Fibroblast of skin of abdomen (primary cell): ENCODE measurements at regions not wholly inside any gene's neighbourhood (a gene's known extent, or its start where the extent isn't known, plus 50 kb on each side); places are given as distances from the start of the nearest gene placed in this dataset.

Experiments
- DNase-seq: peaks from one replicate; pipeline ENCODE4 v3.0.0-alpha.2; 2013

DNA sequence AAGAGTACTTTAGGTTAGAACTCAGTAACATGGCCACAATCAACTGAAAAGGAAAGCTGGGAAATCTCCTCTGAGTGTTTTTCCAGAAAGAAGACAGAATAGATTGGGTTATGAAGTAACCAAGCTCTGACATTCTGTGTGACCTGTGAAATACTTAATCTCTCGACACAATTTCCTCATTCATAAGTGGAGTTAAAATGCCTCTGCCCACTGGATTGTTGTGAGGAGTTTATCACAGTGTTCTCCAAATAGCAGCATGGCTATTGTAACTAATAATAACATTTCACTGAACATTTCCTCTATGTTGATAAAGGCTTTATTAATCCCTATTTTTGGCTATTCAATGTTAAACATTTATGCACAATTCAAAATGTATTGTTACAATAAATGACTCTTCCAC lies 311.0 kb downstream of the GABRB2 start:
- DNase-seq, result no peak

- no peak for DNase-seq
These were observed 313.0 kb downstream of the GABRB2 start for GRCh38 chr5:161233553-161233952.

DNA sequence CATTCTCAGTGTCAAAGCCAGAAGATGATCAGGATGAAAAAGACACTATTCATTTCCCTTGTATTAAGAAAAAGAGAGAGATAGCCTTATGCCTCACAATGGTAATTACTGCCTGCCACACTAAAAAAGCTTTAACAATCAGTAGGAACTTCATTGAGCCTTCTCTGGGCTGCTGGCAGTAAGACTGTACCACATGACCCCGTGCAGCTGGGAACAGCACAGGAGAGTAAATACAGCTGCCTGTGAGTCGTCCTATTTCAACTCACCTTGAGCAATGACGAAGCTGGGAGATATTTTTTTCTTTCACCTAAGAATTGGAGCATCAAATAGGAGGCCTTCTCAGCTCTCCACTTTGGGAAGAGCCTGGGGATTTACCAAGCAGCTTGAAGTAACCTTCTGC lies 316.3 kb downstream of the GABRB2 start:
- no peak for DNase-seq

- DNase-seq, result no peak
These were observed 326.7 kb downstream of the GABRB2 start for GRCh38 chr5:161219816-161220215.

GRCh38 chr5:161216877-161217276 lies 329.6 kb downstream of the GABRB2 start:
- DNase-seq, result no peak

GRCh38 chr5:161212123-161212712 lies 334.3 kb downstream of the GABRB2 start:
- no peak for DNase-seq

GRCh38 chr5:161201558-161201957 lies 345.0 kb downstream of the GABRB2 start:
- DNase-seq, result no peak

DNA sequence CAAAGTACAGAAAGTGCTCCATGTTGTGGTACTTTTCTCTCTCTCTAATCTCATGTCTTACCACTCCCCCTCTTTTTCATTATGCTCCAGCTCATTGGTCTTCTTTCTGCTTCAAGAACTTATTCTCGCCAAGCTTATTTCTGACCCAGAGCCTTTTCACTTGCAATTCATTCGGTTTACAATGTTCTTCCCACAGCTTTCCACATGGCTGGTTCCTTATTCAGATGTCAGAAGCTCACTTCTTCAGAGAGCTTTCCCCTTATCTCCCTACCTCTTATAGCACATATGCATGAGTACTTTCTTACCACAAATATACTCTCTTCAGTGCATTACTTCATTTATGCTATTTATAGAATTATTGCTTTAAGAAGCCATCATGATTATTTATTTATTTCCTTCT lies 338.8 kb upstream of the ATP10B start:
- DNase-seq, result no peak

- DNase-seq, result peak; percentile 42
These were observed 338.1 kb upstream of the ATP10B start for GRCh38 chr5:161190086-161190485.

- DNase-seq, result no peak
These were observed 337.4 kb upstream of the ATP10B start for GRCh38 chr5:161189452-161189851.

DNA sequence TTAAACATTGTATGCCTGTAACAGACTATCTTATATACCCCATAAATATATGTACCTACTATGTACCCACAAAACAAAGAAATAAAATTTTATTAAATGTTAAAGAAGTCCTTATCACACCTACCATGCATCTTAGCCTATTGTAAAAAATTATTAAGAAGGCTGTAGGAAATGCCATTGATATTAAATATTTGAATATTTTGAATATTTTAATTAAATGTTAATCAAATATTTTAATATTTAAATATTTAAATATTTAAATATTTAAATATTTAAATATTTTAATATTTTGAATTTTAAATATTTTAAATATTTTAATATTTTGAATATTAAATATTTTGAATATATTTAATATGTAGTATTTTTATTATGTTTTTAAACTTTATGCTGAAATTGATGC lies 331.5 kb upstream of the ATP10B start:
- no peak for DNase-seq

DNA sequence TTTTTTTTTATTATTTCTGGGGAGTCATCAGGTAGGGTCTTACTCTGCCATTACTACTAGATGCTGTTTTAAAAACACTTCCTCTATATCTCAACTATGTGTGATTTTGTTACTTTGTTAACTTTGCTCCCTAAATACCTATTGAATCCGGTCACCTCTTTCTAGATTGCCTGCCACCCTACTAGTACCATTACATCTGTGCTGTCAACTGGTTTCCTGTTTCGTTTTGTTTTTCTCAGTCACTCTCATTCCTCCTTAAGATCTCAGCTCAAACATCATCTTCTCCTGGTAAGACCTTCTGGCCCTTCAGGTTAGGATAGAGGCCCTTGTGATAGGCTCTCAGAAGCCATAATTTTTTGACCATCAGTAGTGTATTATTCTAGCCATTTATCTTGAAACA lies 324.2 kb upstream of the ATP10B start:
- DNase-seq, result no peak

DNA sequence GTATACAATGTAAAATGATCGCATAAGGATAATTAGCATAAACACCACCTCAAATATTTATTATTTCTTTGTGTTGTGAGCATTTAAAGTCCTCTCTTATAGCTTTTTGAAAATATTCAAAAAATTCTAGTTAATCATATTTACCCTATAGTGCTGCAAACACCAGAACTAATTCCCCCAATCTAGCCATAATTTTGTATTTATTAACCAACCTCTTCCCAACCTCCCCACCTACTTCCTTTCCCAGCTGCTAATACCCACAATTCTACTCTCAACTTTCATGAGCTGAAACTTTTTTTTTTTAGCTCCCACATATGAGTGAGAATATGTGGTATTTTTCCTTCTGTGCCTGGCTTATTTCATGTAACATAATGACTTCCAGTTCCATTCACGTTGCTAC lies 317.8 kb upstream of the ATP10B start:
- DNase-seq, result no peak

GRCh38 chr5:161167016-161167767 lies 315.2 kb upstream of the ATP10B start:
- no peak for DNase-seq

DNA sequence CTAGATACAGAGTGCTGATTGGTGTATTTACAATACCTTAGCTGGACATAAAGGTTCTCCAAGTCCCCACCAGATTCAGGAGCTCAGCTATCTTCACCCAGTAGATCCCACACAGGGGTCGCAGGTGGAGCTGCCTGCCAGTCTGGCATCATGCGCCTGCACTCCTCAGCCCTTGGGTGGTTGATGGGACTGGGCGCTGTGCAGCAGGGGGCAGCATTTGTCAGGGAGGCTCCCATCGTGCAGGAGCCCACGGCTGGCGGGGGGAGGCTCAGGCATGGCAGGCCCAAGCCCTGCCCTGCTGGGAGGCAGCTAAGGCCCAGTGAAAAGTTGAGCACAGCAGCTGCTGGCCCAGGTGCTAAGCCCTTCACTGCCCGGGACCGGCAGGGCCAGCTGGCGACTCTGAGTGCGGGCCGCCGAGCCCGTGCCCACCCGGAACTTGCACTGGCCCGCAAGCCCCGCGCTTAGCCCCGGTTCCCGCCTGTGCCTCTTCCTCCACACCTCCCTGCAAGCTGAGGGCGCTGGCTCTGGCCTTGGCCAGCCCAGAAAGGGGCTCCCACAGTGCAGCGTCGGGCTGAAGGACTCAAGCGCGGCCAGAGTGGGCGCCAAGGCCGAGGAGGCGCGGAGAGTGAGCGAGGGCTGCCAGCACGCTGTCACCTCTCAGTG lies 314.1 kb upstream of the ATP10B start:
- no peak for DNase-seq

GRCh38 chr5:161157925-161158324 lies 305.9 kb upstream of the ATP10B start:
- no peak for DNase-seq

- DNase-seq, result no peak
These were observed 303.4 kb upstream of the ATP10B start for GRCh38 chr5:161155451-161155850.

- no peak for DNase-seq
These were observed 300.5 kb upstream of the ATP10B start for GRCh38 chr5:161152415-161152940.

DNA sequence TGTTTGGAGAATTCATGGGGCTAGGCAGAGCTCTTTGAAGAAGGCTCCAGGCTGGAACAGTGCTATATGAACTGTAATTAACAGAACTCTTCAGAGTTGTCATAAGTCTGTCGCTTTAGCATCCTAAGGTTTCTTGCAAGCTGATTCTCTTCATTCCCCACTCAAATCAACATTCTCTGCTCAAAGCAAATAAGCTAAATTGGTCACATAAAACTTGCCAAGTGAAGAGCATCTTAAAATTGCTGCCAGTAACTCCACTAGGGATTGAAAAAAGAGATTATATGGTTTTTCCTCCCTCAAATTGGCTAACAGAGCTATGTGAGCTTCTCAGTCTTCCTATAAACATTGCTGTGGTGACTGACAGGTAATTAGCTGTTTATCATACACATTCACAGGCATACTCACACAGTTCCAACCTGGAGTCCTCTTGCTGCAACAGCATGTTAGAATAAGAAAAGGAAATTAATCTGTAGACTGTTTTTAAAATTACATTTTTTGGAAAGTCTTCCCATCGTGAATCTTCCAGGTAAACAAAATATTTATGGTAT lies 298.5 kb upstream of the ATP10B start:
- no peak for DNase-seq

DNA sequence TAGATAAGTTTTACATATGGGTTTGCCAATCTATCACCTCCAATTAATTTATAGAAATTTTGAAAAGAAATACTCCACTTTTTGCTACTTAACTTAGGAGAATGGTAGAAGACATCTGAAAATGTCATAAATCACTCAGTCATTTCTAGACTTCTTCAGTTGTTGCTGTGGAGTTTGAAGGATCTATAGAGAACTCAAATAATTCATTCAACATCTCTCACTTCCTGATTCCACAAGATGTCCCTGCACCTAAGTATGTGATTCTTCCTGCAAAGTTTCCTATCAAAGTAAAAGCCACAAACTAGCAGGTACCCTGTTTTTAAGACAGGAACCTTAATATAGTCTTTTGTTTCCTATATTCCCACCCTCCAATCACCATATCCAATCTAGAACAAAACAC lies 297.1 kb upstream of the ATP10B start:
- no peak for DNase-seq

DNA sequence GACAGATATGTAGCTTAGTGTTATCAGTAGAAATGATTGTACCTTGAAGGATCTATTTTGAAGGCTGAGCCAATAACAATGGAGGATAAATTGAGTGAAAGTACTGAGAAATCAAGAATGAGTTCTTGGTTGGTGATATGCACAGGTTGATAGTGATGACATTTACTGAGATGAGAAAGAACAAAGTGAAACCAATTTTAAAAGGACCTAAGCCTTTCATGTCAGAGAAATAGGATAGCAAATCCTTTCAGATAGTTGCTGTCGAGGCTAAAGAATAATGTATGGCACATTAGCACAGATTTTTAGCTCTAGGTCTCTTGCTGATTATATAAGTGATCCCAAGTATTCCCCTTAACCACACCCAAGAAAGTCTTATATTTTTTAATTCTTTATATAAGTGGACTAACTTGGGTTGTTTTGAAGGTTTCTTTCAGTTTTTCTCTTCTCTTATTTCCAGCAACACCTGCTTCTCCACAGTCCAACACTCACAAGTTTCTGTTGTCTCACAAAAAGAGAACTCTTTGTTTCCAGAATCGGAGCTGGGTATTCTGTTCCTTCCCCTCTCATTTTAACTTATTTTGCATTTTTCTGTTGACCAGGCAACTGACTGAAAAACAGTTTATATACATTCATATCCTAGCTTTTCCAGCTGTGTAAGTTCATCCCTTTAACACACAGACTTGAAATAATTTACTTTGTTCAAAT lies 286.9 kb upstream of the ATP10B start:
- no peak for DNase-seq

DNA sequence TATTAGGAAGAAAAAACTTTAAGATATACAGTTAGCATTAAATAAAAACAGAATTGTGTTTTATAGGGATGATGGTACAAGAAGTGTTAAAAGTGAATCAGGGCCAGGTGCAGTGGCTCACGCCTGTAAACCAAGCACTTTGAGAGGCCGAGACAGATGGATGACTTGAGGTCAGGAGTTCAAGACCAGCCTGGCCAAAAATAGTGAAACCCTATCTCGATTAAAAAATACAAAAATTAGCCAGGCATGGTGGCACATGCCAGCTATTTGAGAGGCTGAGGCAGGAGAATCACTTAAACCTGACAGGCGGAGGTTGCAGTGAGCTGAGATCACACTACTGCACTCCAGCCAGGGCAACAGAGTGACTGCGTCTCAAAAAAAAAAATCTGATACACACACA lies 282.9 kb upstream of the ATP10B start:
- no peak for DNase-seq

DNA sequence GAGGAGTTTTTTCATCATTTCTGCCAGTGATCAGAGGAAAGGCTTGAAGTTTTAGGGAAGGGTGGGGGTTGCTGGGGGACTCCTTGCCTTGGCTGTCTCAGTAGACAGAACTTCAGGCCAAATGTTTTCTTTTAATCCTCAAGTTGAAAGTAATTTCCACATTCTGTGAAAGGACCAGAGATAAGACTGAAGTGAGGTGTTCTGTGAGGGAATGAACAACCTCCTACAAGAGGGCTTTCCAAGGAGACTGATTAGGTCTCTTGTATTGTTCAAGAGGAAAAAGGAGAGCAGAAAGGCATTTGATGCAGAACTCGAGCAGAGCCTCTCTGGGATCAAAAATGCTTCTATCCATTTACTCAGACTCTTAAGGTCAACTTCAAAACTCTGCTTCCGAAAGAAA lies 282.1 kb upstream of the ATP10B start:
- DNase-seq, result no peak
